ENCODE measurements at regions not wholly inside any gene's neighbourhood (a gene's known extent, or its start where the extent isn't known, plus 50 kb on each side); places are given as distances from the start of the nearest gene placed in this dataset.

DNA sequence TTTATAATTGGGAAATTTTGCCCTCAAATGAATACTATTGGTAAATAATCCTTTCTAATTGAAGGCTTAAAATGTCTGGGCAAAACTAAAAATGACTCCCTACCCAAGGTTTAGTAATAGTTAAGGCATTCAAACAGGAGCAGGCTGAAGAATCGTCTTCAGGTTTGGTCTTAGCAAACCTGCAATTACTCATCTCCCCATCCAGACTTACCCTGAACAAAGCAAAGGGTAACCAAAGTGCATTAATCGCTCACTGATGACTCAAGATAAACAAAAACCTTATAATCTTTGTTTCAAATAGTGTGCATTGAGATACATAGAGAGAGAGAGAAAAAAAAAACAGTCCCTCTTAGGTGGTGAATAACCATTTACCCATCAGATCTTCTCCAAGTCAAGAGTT, 225.5 kb downstream of the BMP2 start:
- no peak overlapping the region for H3K4me3 ChIP-seq (ENCODE audit: low read depth, low read length)
- TF ChIP-seq ZNF223 (tag by site-specific recombination; IDR thresholded peaks at IDR 0.05) (no peak), ZNF121 (tag by site-specific recombination; IDR thresholded peaks at IDR 0.05) (no peak), ZBTB11 (tag by site-specific recombination; conservative IDR thresholded peaks at IDR 0.05; ENCODE audit: low read depth) (no peak), ZNF112 (tag by site-specific recombination; IDR thresholded peaks at IDR 0.05) (no peak), BCL6B (tag by site-specific recombination; IDR thresholded peaks at IDR 0.05) (no peak), KLF1 (tag by site-specific recombination; IDR thresholded peaks at IDR 0.05) (no peak), MZF1 (tag by site-specific recombination; IDR thresholded peaks at IDR 0.05; ENCODE audit: borderline replicate concordance) (no peak), SALL2 (tag by site-specific recombination; IDR thresholded peaks at IDR 0.05; ENCODE audit: borderline replicate concordance) (no peak), ZNF140 (tag by site-specific recombination; IDR thresholded peaks at IDR 0.05) (no peak), KLF16 (tag by site-specific recombination; IDR thresholded peaks at IDR 0.05) (no peak), WT1 (tag by site-specific recombination; IDR thresholded peaks at IDR 0.05) (no peak), ZIC2 (tag by site-specific recombination; IDR thresholded peaks at IDR 0.05) (no peak), ZNF692 (tag by site-specific recombination; IDR thresholded peaks at IDR 0.05) (no peak), ZNF394 (tag by site-specific recombination; IDR thresholded peaks at IDR 0.05; ENCODE audit: borderline replicate concordance) (no peak), ZNF580 (tag by site-specific recombination; IDR thresholded peaks at IDR 0.05) (no peak), HOXD13 (CRISPR knock-in tag; IDR thresholded peaks at IDR 0.05; ENCODE audit: borderline replicate concordance) (no peak), ZNF670 (tag by site-specific recombination; IDR thresholded peaks at IDR 0.05; ENCODE audit: low read depth) (no peak), ZNF362 (tag by site-specific recombination; IDR thresholded peaks at IDR 0.05) (no peak), ZNF19 (tag by site-specific recombination; IDR thresholded peaks at IDR 0.05; ENCODE audit: low read depth) (no peak), ZNF792 (tag by site-specific recombination; IDR thresholded peaks at IDR 0.05) (no peak)
- H3K9me3 ChIP-seq (ENCODE audit: control insufficient read depth, insufficient read depth, low read depth, low read length), result no peaks in the 10 kb centered on the region
- no peaks in the 10 kb centered on the region for H3K36me3 ChIP-seq (ENCODE audit: control insufficient read depth in 2 of 2, insufficient read depth in 1 of 2, low read length in 2 of 2)
- H3K27ac ChIP-seq (ENCODE audit: extremely low read depth, low read depth, low read length), result no peak overlapping the region
- POLR2A ChIA-PET, result no interaction called here
- CTCF ChIA-PET, result interaction anchor here (0.7 kb wide), 1 partner anchor 1866 kb away, joined by 3 read pairs; no protein-coding TSS in a partner anchor
- H3K4me1 ChIP-seq (ENCODE audit: control insufficient read depth, insufficient read depth, low read length), result peaks cover 4% of the 10 kb centered on the region; the same call in 1 of the 2 replicates
